GM12875 (cell line): ENCODE measurements at regions not wholly inside any gene's neighbourhood (a gene's known extent, or its start where the extent isn't known, plus 50 kb on each side); places are given as distances from the start of the nearest gene placed in this dataset.

Experiments used
- H3K4me3 ChIP-seq: one replicate; pipeline ENCODE4 v1.5.1; 2011; ENCODE audit warnings: low read depth, low read length, control low read depth
- TF ChIP-seq, protein P1 (sequence below): IDR thresholded peaks from 2 replicates; pipeline ENCODE4 v1.5.1; 2011; ENCODE audit warnings: low read depth, mild to moderate bottlenecking, control low read depth, inconsistent platforms, low read length, moderate library complexity, borderline replicate concordance; ENCODE audit not compliant: insufficient read depth

DNA sequence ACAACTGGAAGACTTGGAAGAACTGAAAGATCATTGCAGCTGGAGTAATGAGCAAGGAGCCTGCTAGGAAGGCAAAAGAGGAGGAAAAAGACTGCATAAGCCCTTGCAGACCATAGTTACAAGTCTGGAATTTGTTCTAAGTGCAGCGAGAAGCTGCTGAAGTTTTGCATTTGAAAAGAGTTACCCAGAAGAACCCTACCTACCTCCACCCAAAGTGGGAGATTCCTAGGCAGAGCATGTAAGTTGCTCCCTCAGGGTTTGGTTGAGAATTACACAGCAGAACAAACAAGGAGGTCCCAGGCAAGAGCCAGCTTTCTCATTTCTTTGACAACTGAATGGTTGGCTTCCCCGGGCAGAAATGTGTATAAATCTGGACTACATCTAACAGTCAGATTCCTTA lies 118.7 kb upstream of the NUDT7 start:
- H3K4me3 ChIP-seq, result no peak overlapping the region
- TF ChIP-seq, protein P1, sequence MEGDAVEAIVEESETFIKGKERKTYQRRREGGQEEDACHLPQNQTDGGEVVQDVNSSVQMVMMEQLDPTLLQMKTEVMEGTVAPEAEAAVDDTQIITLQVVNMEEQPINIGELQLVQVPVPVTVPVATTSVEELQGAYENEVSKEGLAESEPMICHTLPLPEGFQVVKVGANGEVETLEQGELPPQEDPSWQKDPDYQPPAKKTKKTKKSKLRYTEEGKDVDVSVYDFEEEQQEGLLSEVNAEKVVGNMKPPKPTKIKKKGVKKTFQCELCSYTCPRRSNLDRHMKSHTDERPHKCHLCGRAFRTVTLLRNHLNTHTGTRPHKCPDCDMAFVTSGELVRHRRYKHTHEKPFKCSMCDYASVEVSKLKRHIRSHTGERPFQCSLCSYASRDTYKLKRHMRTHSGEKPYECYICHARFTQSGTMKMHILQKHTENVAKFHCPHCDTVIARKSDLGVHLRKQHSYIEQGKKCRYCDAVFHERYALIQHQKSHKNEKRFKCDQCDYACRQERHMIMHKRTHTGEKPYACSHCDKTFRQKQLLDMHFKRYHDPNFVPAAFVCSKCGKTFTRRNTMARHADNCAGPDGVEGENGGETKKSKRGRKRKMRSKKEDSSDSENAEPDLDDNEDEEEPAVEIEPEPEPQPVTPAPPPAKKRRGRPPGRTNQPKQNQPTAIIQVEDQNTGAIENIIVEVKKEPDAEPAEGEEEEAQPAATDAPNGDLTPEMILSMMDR, result no peak

DNA sequence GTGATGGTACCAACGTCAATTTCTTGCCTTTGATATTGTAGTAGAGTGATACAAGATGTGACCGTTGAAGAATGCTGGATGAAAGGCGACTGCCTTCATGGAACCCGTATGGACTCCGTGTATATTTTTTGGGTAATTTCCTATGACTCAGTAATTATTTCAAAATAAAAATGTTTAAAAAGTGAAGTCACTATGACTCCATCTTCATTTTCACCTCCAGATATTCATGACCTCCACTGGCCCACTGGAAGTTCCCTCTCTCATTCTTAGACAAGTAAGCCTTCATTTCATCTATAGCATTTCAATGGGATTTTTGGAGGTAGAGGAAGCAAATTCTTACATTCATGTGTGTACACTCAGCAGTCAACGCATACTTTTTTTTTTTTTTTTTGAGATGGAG lies 111.8 kb upstream of the NUDT7 start:
- TF ChIP-seq, protein P1, result no peak

DNA sequence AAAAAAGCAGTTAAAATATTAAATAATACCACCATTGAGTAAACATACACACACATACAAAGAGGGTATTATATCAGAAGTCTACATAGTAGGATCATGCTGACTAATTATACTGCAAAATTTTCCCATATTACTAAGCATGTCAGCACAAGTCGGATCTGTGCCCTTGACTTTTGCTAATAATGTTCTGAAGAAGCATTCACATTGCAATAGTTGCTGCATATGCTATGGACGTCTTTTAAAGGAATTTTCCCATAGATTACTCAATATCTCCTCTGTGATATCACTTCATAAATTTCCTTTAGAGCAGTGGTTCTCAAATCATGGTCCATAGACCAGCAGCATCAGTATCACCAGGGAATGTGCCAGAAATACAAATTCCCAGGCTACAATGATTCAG lies 110.9 kb upstream of the NUDT7 start:
- H3K4me3 ChIP-seq, result no peak overlapping the region
- TF ChIP-seq, protein P1, result no peak

More for the DNA sequence above, 111.8 kb upstream of the NUDT7 start:
- H3K4me3 ChIP-seq, result no peak overlapping the region

DNA sequence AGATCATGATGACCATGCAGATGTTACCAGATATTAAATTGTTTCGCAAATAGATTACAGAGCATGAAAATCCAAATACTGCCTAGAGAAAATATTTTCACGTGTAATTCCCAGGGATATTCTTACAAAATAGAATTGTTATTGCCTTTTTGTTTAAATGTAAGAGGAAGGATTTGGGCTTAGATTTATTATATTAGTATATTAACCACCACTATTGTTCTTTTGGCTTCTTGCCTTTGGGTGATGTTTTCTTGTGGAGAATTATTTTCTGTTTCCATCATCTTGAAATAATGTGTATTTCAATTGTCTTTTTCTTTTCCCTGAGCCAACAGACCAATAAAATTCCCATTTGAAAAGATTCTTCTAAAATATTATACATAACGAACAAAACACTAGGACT lies 109.7 kb upstream of the NUDT7 start:
- TF ChIP-seq, protein P1, result no peak
- H3K4me3 ChIP-seq, result no peak overlapping the region

DNA sequence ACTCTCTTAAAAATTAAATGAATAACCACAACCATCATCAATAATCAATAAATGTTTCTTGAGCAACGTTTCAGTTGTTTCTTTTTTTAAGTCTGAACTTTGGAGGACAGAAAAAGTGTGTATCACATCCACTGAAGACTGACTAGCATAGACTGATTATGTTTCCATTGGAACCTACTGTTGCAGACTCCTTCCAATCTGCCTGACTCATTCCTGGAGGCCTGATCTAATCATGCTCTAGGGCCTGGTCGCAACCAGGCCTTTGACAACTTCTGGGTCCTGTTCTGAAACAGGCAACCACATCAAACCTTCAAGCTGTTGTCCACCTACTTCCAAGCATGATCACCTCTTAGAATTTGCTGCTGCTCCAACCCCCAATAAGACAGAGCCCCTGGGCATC lies 109.2 kb upstream of the NUDT7 start:
- no peak overlapping the region for H3K4me3 ChIP-seq
- TF ChIP-seq, protein P1, result no peak

DNA sequence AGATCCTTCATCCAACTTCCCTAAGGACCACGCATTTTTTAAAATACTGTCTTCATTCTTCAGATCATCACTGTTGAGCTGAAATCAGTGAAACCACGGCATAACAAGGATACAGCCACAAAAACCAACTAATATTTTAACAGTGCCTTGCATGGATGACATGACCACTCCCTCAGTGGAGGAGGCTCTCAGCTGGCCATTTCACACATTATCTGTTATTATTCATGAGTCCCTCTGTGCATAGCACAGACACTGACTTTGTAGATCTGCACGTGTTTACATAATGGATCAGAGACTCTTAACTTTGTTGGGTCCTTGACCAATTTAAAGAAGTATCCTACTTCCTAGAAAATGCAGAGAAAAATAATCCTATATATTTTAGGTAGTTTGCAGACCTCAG lies 104.8 kb upstream of the NUDT7 start:
- TF ChIP-seq, protein P1, result no peak

DNA sequence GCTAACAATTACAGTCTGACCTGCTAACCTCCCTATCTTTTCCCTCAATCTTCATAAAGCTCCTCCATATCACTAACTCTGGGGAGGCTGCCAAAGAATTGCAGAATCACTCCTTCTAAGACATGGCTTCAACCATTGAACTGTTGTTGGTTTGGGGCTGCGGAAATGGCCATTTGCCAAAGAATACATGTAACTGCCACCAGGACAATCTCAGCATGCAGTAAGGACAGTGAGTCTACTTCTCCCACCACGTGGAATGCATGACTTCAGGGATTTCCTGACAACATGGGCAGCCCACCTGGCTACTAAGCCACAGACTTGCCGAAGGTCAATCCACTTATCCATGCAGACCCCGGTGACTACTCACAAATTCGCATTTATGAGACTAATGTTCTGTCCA lies 104.3 kb upstream of the NUDT7 start:
- H3K4me3 ChIP-seq, result no peak overlapping the region
- TF ChIP-seq, protein P1, result no peak

More for the DNA sequence above, 104.8 kb upstream of the NUDT7 start:
- no peak overlapping the region for H3K4me3 ChIP-seq
